ENCODE measurements at regions not wholly inside any gene's neighbourhood (a gene's known extent, or its start where the extent isn't known, plus 50 kb on each side); places are given as distances from the start of the nearest gene placed in this dataset.
A peak's percentile ranks its signal among the peaks of the same experiment; 100 is the strongest.

DNA sequence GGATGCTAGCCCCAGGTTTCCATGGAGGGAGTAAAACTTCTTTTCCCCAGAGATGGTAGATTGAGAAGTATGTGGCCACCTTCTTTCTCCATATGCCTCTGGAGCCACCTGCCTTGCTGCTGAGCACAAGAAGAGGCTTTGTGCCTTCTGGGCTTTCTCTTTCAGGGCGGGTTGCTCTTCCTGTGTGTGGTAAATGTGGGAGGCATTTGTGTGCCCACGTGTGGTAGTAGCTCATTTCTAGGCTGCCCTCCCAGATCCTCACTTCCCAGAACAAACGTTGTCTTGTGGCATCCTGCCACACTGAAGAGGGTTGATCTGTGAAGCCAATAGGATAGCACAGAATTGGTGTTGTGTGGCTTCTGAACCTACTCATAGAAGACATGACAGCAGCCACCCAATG, 342.0 kb upstream of the PODXL start:
- no peak overlapping the region for H3K4me3 ChIP-seq (replicated peaks; ENCODE audit: insufficient read depth, low read length)
- H3K27me3 ChIP-seq (ENCODE audit: insufficient read depth, poor library complexity, severe bottlenecking) = no peaks in the 10 kb centered on the region
- TF ChIP-seq REST (IDR thresholded peaks at IDR 0.05; ENCODE audit: insufficient replicate concordance, low read depth) = no peak
- no peak for TF ChIP-seq POLR2AphosphoS5 (IDR thresholded peaks at IDR 0.05; ENCODE audit: low read depth)
- TF ChIP-seq GABPA (IDR thresholded peaks at IDR 0.05; ENCODE audit: low read depth) = no peak
- no peak for TF ChIP-seq CTCF (IDR thresholded peaks at IDR 0.05; ENCODE audit: insufficient read depth, low read length)
- TF ChIP-seq SPI1 (IDR thresholded peaks at IDR 0.05; ENCODE audit: borderline replicate concordance, low read depth) = peak; percentile 11; the same call in 1 of the 2 replicates
- H3K27ac ChIP-seq (replicated peaks) = no peak overlapping the region
- peak in 1 of 2 experiments; percentile 39 for DNase-seq (ENCODE audit: low read depth in 1 of 2, low spot score in 1 of 2)

DNA sequence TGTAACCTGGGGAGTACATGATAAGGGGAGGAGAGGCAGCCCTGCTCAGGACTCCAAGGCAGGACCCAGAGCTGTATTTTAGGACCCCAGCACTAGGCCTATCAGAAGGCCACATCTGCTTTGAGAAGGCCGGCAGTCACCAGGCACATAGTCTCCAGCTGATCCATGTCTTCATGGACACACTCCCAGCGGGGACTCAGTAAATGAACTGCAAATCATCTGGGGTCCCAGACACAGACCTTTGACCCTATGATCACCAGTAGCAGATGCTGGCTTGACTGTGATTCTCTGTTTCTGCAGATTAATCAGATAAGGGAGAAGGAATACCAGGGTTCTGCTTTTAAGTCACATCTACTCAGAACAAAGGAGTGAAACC, 341.4 kb upstream of the PODXL start:
- H3K4me3 ChIP-seq (replicated peaks; ENCODE audit: insufficient read depth, low read length) = no peak overlapping the region
- no peak for DNase-seq (ENCODE audit: low read depth in 1 of 2, low spot score in 1 of 2)
- no peak overlapping the region for H3K27ac ChIP-seq (replicated peaks)
- no peaks in the 10 kb centered on the region for H3K27me3 ChIP-seq (ENCODE audit: insufficient read depth, poor library complexity, severe bottlenecking)
- TF ChIP-seq GABPA (IDR thresholded peaks at IDR 0.05; ENCODE audit: low read depth) (no peak), REST (IDR thresholded peaks at IDR 0.05; ENCODE audit: insufficient replicate concordance, low read depth) (no peak), POLR2AphosphoS5 (IDR thresholded peaks at IDR 0.05; ENCODE audit: low read depth) (no peak), CTCF (IDR thresholded peaks at IDR 0.05; ENCODE audit: insufficient read depth, low read length) (no peak), SPI1 (IDR thresholded peaks at IDR 0.05; ENCODE audit: borderline replicate concordance, low read depth) (no peak)

- no peak for TF ChIP-seq REST (IDR thresholded peaks at IDR 0.05; ENCODE audit: insufficient replicate concordance, low read depth)
- no peak for TF ChIP-seq GABPA (IDR thresholded peaks at IDR 0.05; ENCODE audit: low read depth)
- TF ChIP-seq SPI1 (IDR thresholded peaks at IDR 0.05; ENCODE audit: borderline replicate concordance, low read depth) = no peak
- TF ChIP-seq POLR2AphosphoS5 (IDR thresholded peaks at IDR 0.05; ENCODE audit: low read depth) = no peak
- no peak for TF ChIP-seq CTCF (IDR thresholded peaks at IDR 0.05; ENCODE audit: insufficient read depth, low read length)
- DNase-seq (ENCODE audit: low read depth in 1 of 2, low spot score in 1 of 2) = no peak
- no peak overlapping the region for H3K4me3 ChIP-seq (replicated peaks; ENCODE audit: insufficient read depth, low read length)
- no peak overlapping the region for H3K27ac ChIP-seq (replicated peaks)
- no peaks in the 10 kb centered on the region for H3K27me3 ChIP-seq (ENCODE audit: insufficient read depth, poor library complexity, severe bottlenecking)
These were observed 340.8 kb upstream of the PODXL start for GRCh38 chr7:131897016-131897789.
